NCI-H460 (cell line): ENCODE measurements at regions not wholly inside any gene's neighbourhood (a gene's known extent, or its start where the extent isn't known, plus 50 kb on each side); places are given as distances from the start of the nearest gene placed in this dataset.
A peak's percentile ranks its signal among the peaks of the same experiment; 100 is the strongest.

Experiments
- DNase-seq: peaks from one replicate; pipeline ENCODE4 v3.0.0-alpha.2; 2016; ENCODE audit warnings: low read depth; ENCODE audit errors: extremely low read depth

DNA sequence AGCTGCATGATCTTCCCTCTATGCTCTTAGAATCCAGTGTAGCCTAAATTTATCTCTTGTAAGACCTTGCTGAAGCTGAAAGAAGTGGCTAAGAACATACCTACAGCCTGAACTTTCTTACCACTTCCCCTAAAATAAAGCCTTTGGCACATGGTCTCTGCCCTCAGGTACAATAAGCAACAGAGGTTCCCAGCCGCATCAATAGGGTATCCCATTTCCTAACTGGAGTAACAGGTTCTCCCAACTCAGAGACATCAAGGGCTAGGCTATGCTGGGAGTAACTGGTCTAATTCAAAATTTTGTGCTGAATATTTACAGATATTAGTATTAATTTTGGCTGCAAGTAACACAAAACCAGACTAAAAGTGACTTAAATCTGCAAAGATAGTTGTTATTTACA is 335.8 kb upstream of the TRPC7 start:
- no peak for DNase-seq

- no peak for DNase-seq
Observed at GRCh38 chr5:136699651-136700050, 334.3 kb upstream of the TRPC7 start.

DNA sequence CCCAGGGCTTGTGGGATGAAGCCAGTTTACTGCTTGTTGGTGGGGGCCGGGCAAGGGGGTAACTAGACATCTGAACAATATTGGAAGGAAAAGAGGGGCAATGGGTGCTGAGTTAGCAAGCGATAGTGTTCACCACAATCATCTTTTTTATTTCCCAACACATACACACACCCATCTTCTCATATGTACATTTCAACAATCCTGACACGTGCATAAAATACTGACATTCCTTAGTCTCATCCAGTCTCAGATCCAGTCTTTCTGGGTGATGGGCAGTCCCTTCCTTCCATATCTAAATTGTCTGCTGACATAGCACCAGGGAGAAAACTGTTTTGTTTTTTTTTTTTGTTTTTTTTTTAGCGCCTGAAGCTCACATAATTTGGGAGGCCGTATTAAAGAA is 333.6 kb upstream of the TRPC7 start:
- DNase-seq: no peak

DNA sequence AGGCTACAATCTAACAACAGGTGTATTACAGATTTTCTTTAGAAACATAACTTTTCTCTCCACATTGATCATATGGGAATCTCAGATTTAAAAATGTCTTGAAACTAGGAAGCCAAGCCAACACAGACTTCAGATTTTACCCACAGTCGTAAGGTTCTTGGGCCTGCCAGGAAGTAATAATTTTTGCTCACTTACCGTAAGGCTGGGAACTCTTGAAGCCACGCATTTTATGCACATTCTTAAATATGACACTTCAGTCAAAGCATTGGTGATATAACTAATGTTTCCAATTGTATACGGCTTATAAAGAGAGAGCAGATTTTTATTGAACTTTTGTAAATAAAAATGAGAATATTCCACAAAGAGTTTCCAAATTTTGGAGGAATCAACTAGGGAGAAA is 328.9 kb upstream of the TRPC7 start:
- no peak for DNase-seq

GRCh38 chr5:136689552-136689951 is 324.2 kb upstream of the TRPC7 start:
- no peak for DNase-seq

GRCh38 chr5:136686192-136686872 is 321.0 kb upstream of the TRPC7 start:
- peak; percentile 16 for DNase-seq

DNA sequence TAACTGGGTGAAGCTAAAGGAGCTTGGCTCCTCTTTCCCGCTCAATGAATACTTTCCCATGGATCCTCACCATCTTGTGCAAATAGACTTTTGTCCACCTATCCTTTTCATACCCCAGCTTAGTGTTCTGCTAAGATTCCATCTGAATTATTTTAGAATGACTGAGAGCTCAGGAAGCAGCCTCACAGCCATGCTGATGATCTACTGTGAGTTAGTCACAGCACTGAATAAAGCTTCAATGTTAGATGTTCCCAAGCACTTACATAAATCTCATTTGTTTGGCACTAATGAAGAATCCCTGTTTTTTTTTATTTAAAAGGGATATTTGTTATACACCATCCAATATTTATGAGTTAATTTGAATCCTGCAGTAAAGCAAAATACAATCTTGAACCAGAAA is 317.6 kb upstream of the TRPC7 start:
- DNase-seq: no peak

GRCh38 chr5:136679233-136679632 is 313.9 kb upstream of the TRPC7 start:
- no peak for DNase-seq

DNA sequence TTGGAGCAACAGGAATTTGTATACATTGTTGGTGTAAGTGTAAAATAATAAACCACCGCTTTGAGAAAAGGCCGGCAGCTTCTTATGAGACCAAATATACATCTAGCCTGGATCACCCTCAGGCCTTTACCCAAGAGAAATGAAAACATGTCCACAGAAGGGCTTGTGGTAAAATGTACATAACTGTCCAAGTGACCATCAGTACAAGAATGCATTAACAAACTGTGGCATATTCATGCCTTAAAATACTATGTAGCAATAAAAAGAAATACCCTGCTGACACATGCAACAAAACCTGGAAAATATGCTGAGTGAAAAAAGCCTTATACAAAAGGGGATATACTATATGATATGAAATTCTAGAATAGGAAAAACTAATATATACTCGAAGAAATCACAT is 311.9 kb upstream of the TRPC7 start:
- no peak for DNase-seq

GRCh38 chr5:136676685-136677084 is 311.3 kb upstream of the TRPC7 start:
- no peak for DNase-seq

- no peak for DNase-seq
Observed at GRCh38 chr5:136675769-136676168, 310.4 kb upstream of the TRPC7 start.

GRCh38 chr5:136674178-136674577 is 308.8 kb upstream of the TRPC7 start:
- DNase-seq: no peak

- no peak for DNase-seq
Observed at GRCh38 chr5:136667789-136668188, 302.4 kb upstream of the TRPC7 start.

GRCh38 chr5:136666970-136667620 is 301.8 kb upstream of the TRPC7 start:
- DNase-seq: no peak

- DNase-seq: no peak
Observed at GRCh38 chr5:136665331-136665730, 300.0 kb upstream of the TRPC7 start.

- DNase-seq: no peak
Observed at GRCh38 chr5:136661026-136661425, 295.7 kb upstream of the TRPC7 start.

- no peak for DNase-seq
Observed at GRCh38 chr5:136656811-136657210, 291.5 kb upstream of the TRPC7 start.

- no peak for DNase-seq
Observed at GRCh38 chr5:136655468-136655867, 290.1 kb upstream of the TRPC7 start.

DNA sequence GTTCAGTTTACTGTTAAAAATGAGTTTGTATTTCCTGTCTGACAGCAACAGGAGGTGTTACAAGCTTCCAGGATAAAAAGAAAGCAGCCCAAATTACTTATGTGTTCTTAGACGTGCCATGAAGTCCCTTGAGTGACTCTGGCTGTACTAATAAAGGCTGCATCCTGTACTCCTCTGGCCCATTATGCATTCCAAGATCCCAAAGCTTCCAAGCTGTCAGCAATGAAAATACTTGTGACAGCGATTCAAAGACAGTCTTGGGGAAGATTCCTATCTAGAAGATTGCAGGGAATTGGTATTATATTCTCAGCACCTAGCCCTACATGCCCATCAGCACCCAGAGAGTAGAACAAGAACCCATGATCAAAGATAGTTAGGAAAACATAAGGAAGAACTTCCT is 281.6 kb upstream of the TRPC7 start:
- DNase-seq: no peak

GRCh38 chr5:136642976-136643375 is 277.6 kb upstream of the TRPC7 start:
- no peak for DNase-seq

DNA sequence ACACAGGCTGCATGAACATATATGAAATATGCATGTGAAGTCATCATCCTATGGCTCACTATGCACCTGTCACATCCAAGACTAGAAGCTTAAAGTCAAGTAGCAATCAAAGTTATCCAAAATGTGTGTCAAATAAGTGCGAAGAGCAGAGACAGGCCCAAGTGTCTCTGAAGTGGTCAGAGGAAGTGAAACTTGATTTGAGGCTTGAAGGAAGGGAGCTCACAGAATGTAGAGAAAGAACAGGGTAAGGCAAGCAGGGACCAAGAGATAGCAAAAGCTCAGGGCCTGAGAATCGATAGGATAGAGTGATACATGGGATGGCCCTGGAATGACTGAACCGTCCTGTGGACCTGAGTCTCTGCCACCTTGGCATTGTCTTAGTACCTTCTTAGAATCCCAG is 274.3 kb upstream of the TRPC7 start:
- no peak for DNase-seq

DNA sequence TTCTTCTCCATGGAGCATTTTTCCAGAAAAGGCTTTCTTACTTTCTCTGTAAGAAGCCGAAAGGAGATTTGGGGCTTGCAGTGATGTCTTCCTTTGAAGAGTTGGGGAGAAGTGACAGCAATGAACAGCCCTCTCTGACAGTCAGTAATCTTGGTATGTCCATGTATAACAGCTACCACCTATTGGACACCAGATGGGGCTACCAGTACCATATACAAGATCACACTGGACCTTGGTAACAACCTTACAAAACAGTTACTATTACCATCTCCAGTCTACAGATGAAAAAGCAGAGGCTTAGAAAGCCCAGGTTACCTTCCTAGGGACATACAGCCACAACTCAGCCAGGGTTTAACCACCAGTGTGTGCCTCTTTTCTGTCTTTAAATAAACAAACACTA is 272.7 kb upstream of the TRPC7 start:
- DNase-seq: no peak

GRCh38 chr5:136636001-136636400 is 270.7 kb upstream of the TRPC7 start:
- no peak for DNase-seq
